Erythroblast (primary cell): ENCODE measurements at regions not wholly inside any gene's neighbourhood (a gene's known extent, or its start where the extent isn't known, plus 50 kb on each side); places are given as distances from the start of the nearest gene placed in this dataset.
"Not testable (repeated sequence)": the region's sequence is repeated elsewhere in the genome, so short reads cannot be mapped to it uniquely, and the experiment has no call there.

Source experiments
- DNase-seq, 2 experiments: peaks; one replicate each; lab custom pipeline; 2025; lab: John Stamatoyannopoulos, UW
- GATA1 ChIP-seq: IDR thresholded peaks from 2 replicates; pipeline ENCODE4 v1.6.1; 2011; ENCODE audit warnings: low read depth, mild to moderate bottlenecking, control low read depth, low read length, moderate library complexity
- POLR2A ChIP-seq: IDR thresholded peaks from 2 replicates; pipeline ENCODE4 v1.6.1; 2011; ENCODE audit warnings: mild to moderate bottlenecking, low read length

GRCh38 chr19:27885359-27885758, 1327.6 kb downstream of the UQCRFS1 start:
- DNase-seq = no peak

GRCh38 chr19:27884376-27884775, 1328.6 kb downstream of the UQCRFS1 start:
- no peak for DNase-seq
- no peak for TF ChIP-seq POLR2A
- TF ChIP-seq GATA1 = no peak

More at GRCh38 chr19:27885359-27885758, 1327.6 kb downstream of the UQCRFS1 start:
- TF ChIP-seq GATA1 (no peak), POLR2A (no peak)

GRCh38 chr19:27881213-27881612, 1331.7 kb downstream of the UQCRFS1 start:
- no peak for TF ChIP-seq POLR2A
- no peak for TF ChIP-seq GATA1
- DNase-seq = no peak

GRCh38 chr19:27876976-27877512, 1335.9 kb downstream of the UQCRFS1 start:
- no peak for DNase-seq
- TF ChIP-seq POLR2A (no peak), GATA1 (no peak)

- TF ChIP-seq POLR2A (no peak), GATA1 (no peak)
Observed at GRCh38 chr19:27876489-27876888, 1336.5 kb downstream of the UQCRFS1 start.

GRCh38 chr19:27872370-27872769, 1340.6 kb downstream of the UQCRFS1 start:
- DNase-seq = no peak
- no peak for TF ChIP-seq GATA1
- TF ChIP-seq POLR2A = no peak

More at GRCh38 chr19:27876489-27876888, 1336.5 kb downstream of the UQCRFS1 start:
- no peak for DNase-seq

- DNase-seq = no peak
Observed at GRCh38 chr19:27870293-27870692, 1342.7 kb downstream of the UQCRFS1 start.

GRCh38 chr19:27868007-27868406, 1344.9 kb downstream of the UQCRFS1 start:
- DNase-seq = no peak
- no peak for TF ChIP-seq GATA1
- no peak for TF ChIP-seq POLR2A

More at GRCh38 chr19:27870293-27870692, 1342.7 kb downstream of the UQCRFS1 start:
- TF ChIP-seq GATA1 (no peak), POLR2A (no peak)

- no peak for DNase-seq
- no peak for TF ChIP-seq GATA1
- no peak for TF ChIP-seq POLR2A
Observed at GRCh38 chr19:27865927-27866777, 1346.8 kb downstream of the UQCRFS1 start.

GRCh38 chr19:27861411-27861975, 1351.5 kb downstream of the UQCRFS1 start:
- no peak for TF ChIP-seq POLR2A
- no peak for DNase-seq

GRCh38 chr19:27860309-27860934, 1352.5 kb downstream of the UQCRFS1 start:
- DNase-seq = no peak
- TF ChIP-seq POLR2A (no peak), GATA1 (no peak)

- DNase-seq = no peak
- no peak for TF ChIP-seq GATA1
- TF ChIP-seq POLR2A = no peak
Observed at GRCh38 chr19:27859689-27860088, 1353.3 kb downstream of the UQCRFS1 start.

GRCh38 chr19:27858981-27859581, 1353.9 kb downstream of the UQCRFS1 start:
- DNase-seq = no peak

GRCh38 chr19:27852931-27853330, 1360.0 kb downstream of the UQCRFS1 start:
- DNase-seq = not testable (repeated sequence)

More at GRCh38 chr19:27858981-27859581, 1353.9 kb downstream of the UQCRFS1 start:
- no peak for TF ChIP-seq POLR2A
- TF ChIP-seq GATA1 = no peak

- DNase-seq = no peak
- no peak for TF ChIP-seq GATA1
- TF ChIP-seq POLR2A = no peak
Observed at GRCh38 chr19:27851543-27852060, 1361.3 kb downstream of the UQCRFS1 start.
